MM.1S (cell line): ENCODE measurements at regions not wholly inside any gene's neighbourhood (a gene's known extent, or its start where the extent isn't known, plus 50 kb on each side); places are given as distances from the start of the nearest gene placed in this dataset.

ENCODE experiments used
- DNase-seq: peaks from one replicate; pipeline ENCODE4 v3.0.0-alpha.2; 2015
- H2AFZ ChIP-seq: fragments of 300-600 bp; sonication (generic); 2 replicates; pipeline ENCODE4 v1.6.0; 2016; ENCODE audit warnings: antibody characterized with exemption, low read length
- H3F3A ChIP-seq: fragments of 300-600 bp; sonication (generic); 2 replicates; pipeline ENCODE4 v1.6.1; 2016; ENCODE audit warnings: mild to moderate bottlenecking, antibody characterized with exemption, low read length, moderate library complexity, mixed read lengths; ENCODE audit not compliant: insufficient read depth
- H3K27ac ChIP-seq: fragments of 300-600 bp; sonication (generic); 2 replicates; pipeline ENCODE4 v1.5.1; 2016; ENCODE audit warnings: mild to moderate bottlenecking, low read length
- H3K27me3 ChIP-seq: fragments of 300-600 bp; sonication (generic); replicated peaks from 2 replicates; pipeline ENCODE4 v1.6.0; 2016; ENCODE audit warnings: low read length; ENCODE audit not compliant: insufficient read depth
- H3K36me3 ChIP-seq: fragments of 300-600 bp; sonication (generic); replicated peaks from 2 replicates; pipeline ENCODE4 v1.6.1; 2016; ENCODE audit warnings: mild to moderate bottlenecking, low read length, mixed read lengths; ENCODE audit not compliant: insufficient read depth
- H3K4me1 ChIP-seq: fragments of 300-600 bp; sonication (generic); 2 replicates; pipeline ENCODE4 v1.6.1; 2016; ENCODE audit warnings: low read length, mixed read lengths
- H3K4me2 ChIP-seq: fragments of 300-600 bp; sonication (generic); 2 replicates; pipeline ENCODE4 v1.6.0; 2016; ENCODE audit warnings: low read depth, low read length
- H3K4me3 ChIP-seq: fragments of 300-600 bp; sonication (generic); 2 replicates; pipeline ENCODE4 v1.5.1; 2016; ENCODE audit warnings: low read length, mixed read lengths
- H3K79me2 ChIP-seq: fragments of 300-600 bp; sonication (generic); 2 replicates; pipeline ENCODE4 v1.6.1; 2016; ENCODE audit warnings: mixed run types, low read length, mixed read lengths
- H3K9ac ChIP-seq: fragments of 300-600 bp; sonication (generic); 2 replicates; pipeline ENCODE4 v1.6.1; 2016; ENCODE audit warnings: low read length, mixed read lengths
- H3K9me2 ChIP-seq: fragments of 300-600 bp; sonication (generic); replicated peaks from 2 replicates; pipeline ENCODE4 v1.6.1; 2016; ENCODE audit warnings: mild to moderate bottlenecking, low read length, mixed read lengths; ENCODE audit not compliant: insufficient read depth
- H3K9me3 ChIP-seq: fragments of 300-600 bp; sonication (generic); replicated peaks from 2 replicates; pipeline ENCODE4 v1.6.1; 2016; ENCODE audit warnings: mild to moderate bottlenecking, low read length, mixed read lengths; ENCODE audit not compliant: insufficient read depth
- H4K20me1 ChIP-seq: fragments of 300-600 bp; sonication (generic); 2 replicates; pipeline ENCODE4 v1.6.1; 2016; ENCODE audit warnings: mild to moderate bottlenecking, low read length, moderate library complexity, mixed read lengths; ENCODE audit not compliant: insufficient read depth
- EZH2 ChIP-seq: fragments of 300-600 bp; sonication (generic); optimal IDR thresholded peaks from 2 replicates; pipeline ENCODE3; 2017; ENCODE audit warnings: low read depth, mild to moderate bottlenecking, antibody characterized with exemption, low read length, mixed read lengths
- EZH2phosphoT487 ChIP-seq: fragments of 300-600 bp; sonication (generic); IDR thresholded peaks from 2 replicates; pipeline ENCODE4 v1.6.1; 2018; ENCODE audit warnings: antibody characterized with exemption, low read length
- TF ChIP-seq, protein P1 (sequence below): fragments of 300-600 bp; sonication (generic); IDR thresholded peaks from 2 replicates; pipeline ENCODE4 v1.5.1; 2016; ENCODE audit warnings: antibody characterized with exemption, low read length, mixed read lengths

GRCh38 chr13:44304433-44304725 lies 69.2 kb upstream of the SERP2 start:
- Histone ChIP-seq H3K4me2 (no peak overlapping the region), H3K27ac (no peak overlapping the region), H3F3A (no peaks in the 10 kb centered on the region), H3K27me3 (no peaks in the 10 kb centered on the region), H4K20me1 (no peaks in the 10 kb centered on the region), H3K9ac (no peak overlapping the region), H3K79me2 (no peaks in the 10 kb centered on the region), H3K4me3 (no peak overlapping the region), H3K9me2 (no peaks in the 10 kb centered on the region), H3K36me3 (no peaks in the 10 kb centered on the region), H3K4me1 (no peaks in the 10 kb centered on the region), H3K9me3 (no peaks in the 10 kb centered on the region), H2AFZ (no peak overlapping the region)
- DNase-seq = no peak
- TF ChIP-seq EZH2phosphoT487 (no peak), EZH2 (no peak)
- TF ChIP-seq, protein P1, sequence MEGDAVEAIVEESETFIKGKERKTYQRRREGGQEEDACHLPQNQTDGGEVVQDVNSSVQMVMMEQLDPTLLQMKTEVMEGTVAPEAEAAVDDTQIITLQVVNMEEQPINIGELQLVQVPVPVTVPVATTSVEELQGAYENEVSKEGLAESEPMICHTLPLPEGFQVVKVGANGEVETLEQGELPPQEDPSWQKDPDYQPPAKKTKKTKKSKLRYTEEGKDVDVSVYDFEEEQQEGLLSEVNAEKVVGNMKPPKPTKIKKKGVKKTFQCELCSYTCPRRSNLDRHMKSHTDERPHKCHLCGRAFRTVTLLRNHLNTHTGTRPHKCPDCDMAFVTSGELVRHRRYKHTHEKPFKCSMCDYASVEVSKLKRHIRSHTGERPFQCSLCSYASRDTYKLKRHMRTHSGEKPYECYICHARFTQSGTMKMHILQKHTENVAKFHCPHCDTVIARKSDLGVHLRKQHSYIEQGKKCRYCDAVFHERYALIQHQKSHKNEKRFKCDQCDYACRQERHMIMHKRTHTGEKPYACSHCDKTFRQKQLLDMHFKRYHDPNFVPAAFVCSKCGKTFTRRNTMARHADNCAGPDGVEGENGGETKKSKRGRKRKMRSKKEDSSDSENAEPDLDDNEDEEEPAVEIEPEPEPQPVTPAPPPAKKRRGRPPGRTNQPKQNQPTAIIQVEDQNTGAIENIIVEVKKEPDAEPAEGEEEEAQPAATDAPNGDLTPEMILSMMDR = no peak

DNA sequence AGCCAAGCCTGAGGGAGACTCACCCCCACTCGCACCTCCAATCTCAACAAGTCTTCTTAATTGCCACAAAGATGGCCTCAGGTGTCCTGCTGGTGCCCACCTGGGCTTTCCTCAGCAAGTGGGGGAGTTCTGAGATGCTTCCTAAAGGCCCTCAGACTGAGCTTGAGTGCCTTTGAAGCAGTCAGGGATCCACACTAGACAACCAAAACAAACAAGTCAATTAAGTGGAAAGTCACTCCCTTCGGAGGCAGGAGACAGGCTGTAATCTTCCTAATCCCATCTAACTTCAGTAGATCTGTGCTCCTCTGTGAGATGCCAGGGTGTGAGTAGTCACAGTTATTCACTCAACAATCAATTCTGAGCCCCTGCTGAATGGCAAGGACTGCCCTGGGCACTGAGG lies 68.3 kb upstream of the SERP2 start:
- H2AFZ ChIP-seq = no peak overlapping the region
- H3K9me2 ChIP-seq = no peaks in the 10 kb centered on the region
- no peak for DNase-seq
- H3K4me1 ChIP-seq = no peaks in the 10 kb centered on the region
- no peaks in the 10 kb centered on the region for H3F3A ChIP-seq
- H3K9ac ChIP-seq = no peak overlapping the region
- H3K36me3 ChIP-seq = no peaks in the 10 kb centered on the region
- no peaks in the 10 kb centered on the region for H3K79me2 ChIP-seq
- no peaks in the 10 kb centered on the region for H4K20me1 ChIP-seq
- TF ChIP-seq EZH2phosphoT487 (no peak), EZH2 (no peak)
- TF ChIP-seq, protein P1 = no peak
- H3K27ac ChIP-seq = no peak overlapping the region
- no peak overlapping the region for H3K4me3 ChIP-seq
- no peaks in the 10 kb centered on the region for H3K9me3 ChIP-seq
- no peaks in the 10 kb centered on the region for H3K27me3 ChIP-seq
- H3K4me2 ChIP-seq = no peak overlapping the region

- Histone ChIP-seq H3K79me2 (no peaks in the 10 kb centered on the region), H3K36me3 (no peaks in the 10 kb centered on the region), H3K4me2 (no peak overlapping the region), H3K4me1 (no peaks in the 10 kb centered on the region), H3K27ac (no peak overlapping the region), H3K9ac (no peak overlapping the region), H4K20me1 (no peaks in the 10 kb centered on the region), H3K27me3 (no peaks in the 10 kb centered on the region), H3K9me2 (no peaks in the 10 kb centered on the region), H3F3A (no peaks in the 10 kb centered on the region), H2AFZ (no peak overlapping the region), H3K9me3 (no peaks in the 10 kb centered on the region), H3K4me3 (no peak overlapping the region)
- TF ChIP-seq EZH2 = no peak
- TF ChIP-seq EZH2phosphoT487 = no peak
- TF ChIP-seq, protein P1 = no peak
- DNase-seq = no peak
Observed at GRCh38 chr13:44305917-44306370, 67.7 kb upstream of the SERP2 start.
